ENCODE measurements at regions not wholly inside any gene's neighbourhood (a gene's known extent, or its start where the extent isn't known, plus 50 kb on each side); places are given as distances from the start of the nearest gene placed in this dataset.
A peak's percentile ranks its signal among the peaks of the same experiment; 100 is the strongest.

GRCh38 chr6:132909742-132910141, 95.4 kb downstream of the RPS12 start:
- Mint-ChIP-seq H3K9me3 (peaks cover 3% of the 10 kb centered on the region), H3K4me1 (peaks cover 40% of the 10 kb centered on the region), H3K27ac (no peak overlapping the region), H3K4me3 (no peak overlapping the region), H3K27me3 (ENCODE audit: low read depth, poor library complexity) (no peaks in the 10 kb centered on the region), H3K36me3 (ENCODE audit: low read depth) (no peaks in the 10 kb centered on the region)
- no peak for TF ChIP-seq CTCF (IDR thresholded peaks at IDR 0.05)
- DNase-seq, result no peak

GRCh38 chr6:132910759-132911158, 96.4 kb downstream of the RPS12 start:
- peaks cover 40% of the 10 kb centered on the region for H3K4me1 Mint-ChIP-seq
- H3K4me3 Mint-ChIP-seq, result no peak overlapping the region
- no peak for TF ChIP-seq CTCF (IDR thresholded peaks at IDR 0.05)
- no peaks in the 10 kb centered on the region for H3K27me3 Mint-ChIP-seq (ENCODE audit: low read depth, poor library complexity)
- H3K9me3 Mint-ChIP-seq, result no peaks in the 10 kb centered on the region
- H3K36me3 Mint-ChIP-seq (ENCODE audit: low read depth), result no peaks in the 10 kb centered on the region
- no peak overlapping the region for H3K27ac Mint-ChIP-seq
- no peak for DNase-seq

- peaks cover 27% of the 10 kb centered on the region for H3K4me1 Mint-ChIP-seq
- peak overlapping the region; percentile 43 for H3K27ac Mint-ChIP-seq
- TF ChIP-seq CTCF (IDR thresholded peaks at IDR 0.05), result no peak
- no peaks in the 10 kb centered on the region for H3K36me3 Mint-ChIP-seq (ENCODE audit: low read depth)
- H3K4me3 Mint-ChIP-seq, result no peak overlapping the region
- peaks cover 3% of the 10 kb centered on the region for H3K9me3 Mint-ChIP-seq
- no peaks in the 10 kb centered on the region for H3K27me3 Mint-ChIP-seq (ENCODE audit: low read depth, poor library complexity)
- no peak for DNase-seq
Observed at GRCh38 chr6:132919045-132919860, 104.9 kb downstream of the RPS12 start.

GRCh38 chr6:132927713-132928112, 113.3 kb downstream of the RPS12 start:
- TF ChIP-seq CTCF (IDR thresholded peaks at IDR 0.05), result no peak
- H3K4me3 Mint-ChIP-seq, result no peak overlapping the region
- H3K9me3 Mint-ChIP-seq, result no peaks in the 10 kb centered on the region
- H3K27me3 Mint-ChIP-seq (ENCODE audit: low read depth, poor library complexity), result no peaks in the 10 kb centered on the region
- peaks cover 45% of the 10 kb centered on the region for H3K4me1 Mint-ChIP-seq
- no peak for DNase-seq
- no peaks in the 10 kb centered on the region for H3K36me3 Mint-ChIP-seq (ENCODE audit: low read depth)
- no peak overlapping the region for H3K27ac Mint-ChIP-seq

GRCh38 chr6:132929141-132929540, 114.8 kb downstream of the RPS12 start:
- Mint-ChIP-seq H3K27ac (no peak overlapping the region), H3K4me1 (peaks cover 60% of the 10 kb centered on the region), H3K36me3 (ENCODE audit: low read depth) (no peaks in the 10 kb centered on the region), H3K9me3 (no peaks in the 10 kb centered on the region), H3K27me3 (ENCODE audit: low read depth, poor library complexity) (no peaks in the 10 kb centered on the region), H3K4me3 (no peak overlapping the region)
- no peak for DNase-seq
- TF ChIP-seq CTCF (IDR thresholded peaks at IDR 0.05), result no peak

- peak overlapping the region; percentile 98 for H3K27ac Mint-ChIP-seq
- peak overlapping the region; percentile 26 for H3K4me3 Mint-ChIP-seq
- H3K27me3 Mint-ChIP-seq (ENCODE audit: low read depth, poor library complexity), result no peaks in the 10 kb centered on the region
- TF ChIP-seq CTCF (IDR thresholded peaks at IDR 0.05), result no peak
- H3K36me3 Mint-ChIP-seq (ENCODE audit: low read depth), result no peaks in the 10 kb centered on the region
- DNase-seq, result no peak
- H3K4me1 Mint-ChIP-seq, result peaks cover 72% of the 10 kb centered on the region
- no peaks in the 10 kb centered on the region for H3K9me3 Mint-ChIP-seq
Observed at GRCh38 chr6:132931313-132931712, 116.9 kb downstream of the RPS12 start.
